ENCODE measurements at regions not wholly inside any gene's neighbourhood (a gene's known extent, or its start where the extent isn't known, plus 50 kb on each side); places are given as distances from the start of the nearest gene placed in this dataset.

- H3K4me3 ChIP-seq (ENCODE audit: low read depth, low read length) = no peak overlapping the region
- no peaks in the 10 kb centered on the region for H3K36me3 ChIP-seq
- no peaks in the 10 kb centered on the region for H3K9me3 ChIP-seq
- no peak for TF ChIP-seq CTCF (IDR thresholded peaks at IDR 0.05; ENCODE audit: low read depth, low read length)
- peaks cover 42% of the 10 kb centered on the region for H3K27me3 ChIP-seq
- no peak for DNase-seq
- no peaks in the 10 kb centered on the region for H3K4me1 ChIP-seq
Observed at GRCh38 chr10:14405076-14406065, 74.6 kb upstream of the FRMD4A start.

- no peak for TF ChIP-seq CTCF (IDR thresholded peaks at IDR 0.05; ENCODE audit: low read depth, low read length)
- Histone ChIP-seq H3K4me3 (ENCODE audit: low read depth, low read length) (no peak overlapping the region), H3K36me3 (no peaks in the 10 kb centered on the region), H3K9me3 (no peaks in the 10 kb centered on the region), H3K4me1 (no peaks in the 10 kb centered on the region), H3K27me3 (peaks cover 44% of the 10 kb centered on the region)
- peak; percentile 18 for DNase-seq
Observed at GRCh38 chr10:14403881-14404623, 73.3 kb upstream of the FRMD4A start.

GRCh38 chr10:14403359-14403758 lies 72.6 kb upstream of the FRMD4A start:
- Histone ChIP-seq H3K4me1 (no peaks in the 10 kb centered on the region), H3K9me3 (no peaks in the 10 kb centered on the region), H3K4me3 (ENCODE audit: low read depth, low read length) (no peak overlapping the region), H3K36me3 (no peaks in the 10 kb centered on the region), H3K27me3 (peaks cover 46% of the 10 kb centered on the region)
- DNase-seq = no peak
- no peak for TF ChIP-seq CTCF (IDR thresholded peaks at IDR 0.05; ENCODE audit: low read depth, low read length)

GRCh38 chr10:14399641-14400040 lies 68.9 kb upstream of the FRMD4A start:
- no peaks in the 10 kb centered on the region for H3K4me1 ChIP-seq
- no peak for TF ChIP-seq CTCF (IDR thresholded peaks at IDR 0.05; ENCODE audit: low read depth, low read length)
- no peaks in the 10 kb centered on the region for H3K9me3 ChIP-seq
- H3K27me3 ChIP-seq = peaks cover 18% of the 10 kb centered on the region
- DNase-seq = no peak
- H3K36me3 ChIP-seq = no peaks in the 10 kb centered on the region
- no peak overlapping the region for H3K4me3 ChIP-seq (ENCODE audit: low read depth, low read length)

GRCh38 chr10:14397066-14397465 lies 66.3 kb upstream of the FRMD4A start:
- Histone ChIP-seq H3K27me3 (peaks cover 12% of the 10 kb centered on the region), H3K9me3 (no peaks in the 10 kb centered on the region), H3K4me3 (ENCODE audit: low read depth, low read length) (no peak overlapping the region), H3K36me3 (no peaks in the 10 kb centered on the region), H3K4me1 (no peaks in the 10 kb centered on the region)
- no peak for DNase-seq
- no peak for TF ChIP-seq CTCF (IDR thresholded peaks at IDR 0.05; ENCODE audit: low read depth, low read length)
